ENCODE measurements at regions not wholly inside any gene's neighbourhood (a gene's known extent, or its start where the extent isn't known, plus 50 kb on each side); places are given as distances from the start of the nearest gene placed in this dataset.
A peak's percentile ranks its signal among the peaks of the same experiment; 100 is the strongest.
"Not testable (repeated sequence)": the region's sequence is repeated elsewhere in the genome, so short reads cannot be mapped to it uniquely, and the experiment has no call there.

DNA sequence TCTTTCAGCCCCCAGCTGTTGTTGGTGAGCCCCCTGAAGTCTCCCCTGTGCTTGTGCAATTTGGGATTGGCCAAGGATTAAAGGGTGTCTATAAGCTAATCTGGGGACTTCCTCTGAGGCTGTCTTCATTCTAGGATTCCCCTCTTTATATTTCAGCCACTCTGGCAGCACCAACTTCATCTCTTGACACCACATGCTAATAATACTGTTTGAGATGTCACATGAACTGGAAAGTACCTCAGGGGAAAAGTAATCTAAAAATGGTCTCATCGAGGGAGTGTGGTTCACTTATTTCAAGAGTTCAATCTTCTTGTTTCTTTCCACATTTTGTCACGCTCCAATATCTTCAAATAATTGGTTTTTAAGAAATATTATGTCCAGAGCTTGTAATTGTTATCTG is 279.2 kb upstream of the TMC3 start:
- Mint-ChIP-seq H3K9me3 (ENCODE audit: low read depth) (peaks cover 2% of the 10 kb centered on the region), H3K4me3 (ENCODE audit: unreplicated experiment) (no peak overlapping the region), H3K27ac (ENCODE audit: unreplicated experiment) (no peak overlapping the region), H3K36me3 (ENCODE audit: low read depth) (no peaks in the 10 kb centered on the region), H3K27me3 (ENCODE audit: low read depth) (no peaks in the 10 kb centered on the region), H3K4me1 (ENCODE audit: low read depth) (no peaks in the 10 kb centered on the region)
- TF ChIP-seq, protein P1, sequence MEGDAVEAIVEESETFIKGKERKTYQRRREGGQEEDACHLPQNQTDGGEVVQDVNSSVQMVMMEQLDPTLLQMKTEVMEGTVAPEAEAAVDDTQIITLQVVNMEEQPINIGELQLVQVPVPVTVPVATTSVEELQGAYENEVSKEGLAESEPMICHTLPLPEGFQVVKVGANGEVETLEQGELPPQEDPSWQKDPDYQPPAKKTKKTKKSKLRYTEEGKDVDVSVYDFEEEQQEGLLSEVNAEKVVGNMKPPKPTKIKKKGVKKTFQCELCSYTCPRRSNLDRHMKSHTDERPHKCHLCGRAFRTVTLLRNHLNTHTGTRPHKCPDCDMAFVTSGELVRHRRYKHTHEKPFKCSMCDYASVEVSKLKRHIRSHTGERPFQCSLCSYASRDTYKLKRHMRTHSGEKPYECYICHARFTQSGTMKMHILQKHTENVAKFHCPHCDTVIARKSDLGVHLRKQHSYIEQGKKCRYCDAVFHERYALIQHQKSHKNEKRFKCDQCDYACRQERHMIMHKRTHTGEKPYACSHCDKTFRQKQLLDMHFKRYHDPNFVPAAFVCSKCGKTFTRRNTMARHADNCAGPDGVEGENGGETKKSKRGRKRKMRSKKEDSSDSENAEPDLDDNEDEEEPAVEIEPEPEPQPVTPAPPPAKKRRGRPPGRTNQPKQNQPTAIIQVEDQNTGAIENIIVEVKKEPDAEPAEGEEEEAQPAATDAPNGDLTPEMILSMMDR (IDR thresholded peaks at IDR 0.05): no peak
- DNase-seq (ENCODE audit: low spot score): no peak

DNA sequence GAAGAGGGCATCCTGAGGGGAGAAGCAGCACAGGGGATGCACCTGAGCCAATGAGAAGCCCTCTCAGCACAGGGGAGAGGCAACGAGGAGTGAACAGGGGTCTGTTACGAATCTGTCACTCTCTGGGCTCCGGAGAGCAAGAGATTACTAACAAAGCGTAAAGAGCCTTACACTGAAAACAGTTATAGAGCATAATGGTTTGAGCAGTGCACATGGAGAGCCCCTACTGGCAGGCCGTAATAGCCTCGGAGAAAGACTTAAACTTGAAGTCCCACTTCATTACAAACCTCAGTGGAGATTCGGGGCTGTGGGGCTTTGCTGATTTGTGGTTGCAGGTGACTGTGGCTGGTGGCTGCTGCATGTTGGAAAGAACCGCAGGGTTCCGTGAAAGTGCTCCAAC is 271.5 kb upstream of the TMC3 start:
- Mint-ChIP-seq H3K9me3 (ENCODE audit: low read depth) (peaks cover 2% of the 10 kb centered on the region), H3K27ac (ENCODE audit: unreplicated experiment) (no peak overlapping the region), H3K27me3 (ENCODE audit: low read depth) (no peaks in the 10 kb centered on the region)

DNA sequence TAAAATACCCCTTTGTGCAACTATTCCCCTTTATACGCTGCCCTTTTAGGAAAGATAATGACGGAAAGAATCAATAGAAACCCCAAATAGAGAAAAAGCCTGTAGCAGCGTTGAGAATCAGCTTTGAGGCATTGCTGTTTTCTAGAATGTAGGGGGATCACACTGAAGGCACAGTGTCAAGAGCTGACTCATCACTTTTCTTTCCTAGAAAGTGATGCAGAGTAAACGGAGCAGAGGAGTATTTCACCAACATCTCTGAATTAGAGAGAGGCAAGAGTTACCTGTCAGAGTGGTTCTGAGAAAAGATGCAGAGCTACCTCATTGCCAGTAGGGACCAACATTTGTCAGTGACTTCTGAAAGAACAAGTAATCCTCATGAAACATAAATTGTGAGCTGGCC is 269.8 kb upstream of the TMC3 start:
- no peak overlapping the region for H3K27ac Mint-ChIP-seq (ENCODE audit: unreplicated experiment)
- no peak for DNase-seq (ENCODE audit: low spot score)
- peaks cover 17% of the 10 kb centered on the region for H3K4me1 Mint-ChIP-seq (ENCODE audit: low read depth)
- H3K9me3 Mint-ChIP-seq (ENCODE audit: low read depth): peaks cover 9% of the 10 kb centered on the region
- TF ChIP-seq, protein P1 (IDR thresholded peaks at IDR 0.05): no peak
- peaks cover 1% of the 10 kb centered on the region for H3K36me3 Mint-ChIP-seq (ENCODE audit: low read depth)
- H3K27me3 Mint-ChIP-seq (ENCODE audit: low read depth): no peaks in the 10 kb centered on the region
- no peak overlapping the region for H3K4me3 Mint-ChIP-seq (ENCODE audit: unreplicated experiment)

More for the DNA sequence above, 271.5 kb upstream of the TMC3 start:
- DNase-seq (ENCODE audit: low spot score): no peak
- Mint-ChIP-seq H3K4me3 (ENCODE audit: unreplicated experiment) (no peak overlapping the region), H3K36me3 (ENCODE audit: low read depth) (no peaks in the 10 kb centered on the region), H3K4me1 (ENCODE audit: low read depth) (peaks cover 17% of the 10 kb centered on the region)
- TF ChIP-seq, protein P1 (IDR thresholded peaks at IDR 0.05): no peak

DNA sequence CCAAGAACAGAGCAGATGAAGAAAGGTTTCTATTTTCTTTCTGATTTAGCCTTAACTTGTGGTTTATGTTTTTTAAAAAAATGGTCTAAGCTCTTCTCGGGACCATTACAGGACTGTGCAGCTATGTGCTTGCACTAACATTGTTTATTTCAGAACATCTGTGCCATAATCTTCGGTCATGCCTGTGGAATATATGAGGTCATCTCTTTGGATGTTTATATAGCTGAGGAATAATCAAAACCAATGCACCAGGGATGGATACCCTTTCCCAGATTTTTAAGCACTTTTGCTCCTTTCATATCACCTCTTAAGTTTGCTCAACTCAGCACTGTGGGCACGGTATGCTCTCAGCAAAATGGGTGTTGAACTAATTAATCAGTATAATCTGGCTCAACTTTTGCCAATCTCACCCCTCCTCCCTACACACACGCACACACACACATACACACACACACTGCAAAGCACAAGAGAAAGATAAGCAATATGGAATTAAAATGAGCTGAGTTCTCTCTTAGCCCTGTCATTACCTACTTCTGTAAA is 268.5 kb upstream of the TMC3 start:
- Mint-ChIP-seq H3K27me3 (ENCODE audit: low read depth) (no peaks in the 10 kb centered on the region), H3K4me1 (ENCODE audit: low read depth) (peaks cover 17% of the 10 kb centered on the region), H3K4me3 (ENCODE audit: unreplicated experiment) (no peak overlapping the region), H3K9me3 (ENCODE audit: low read depth) (peaks cover 13% of the 10 kb centered on the region), H3K27ac (ENCODE audit: unreplicated experiment) (peak overlapping the region; percentile 93), H3K36me3 (ENCODE audit: low read depth) (peaks cover 1% of the 10 kb centered on the region)
- TF ChIP-seq, protein P1 (IDR thresholded peaks at IDR 0.05): no peak
- DNase-seq (ENCODE audit: low spot score): no peak

DNA sequence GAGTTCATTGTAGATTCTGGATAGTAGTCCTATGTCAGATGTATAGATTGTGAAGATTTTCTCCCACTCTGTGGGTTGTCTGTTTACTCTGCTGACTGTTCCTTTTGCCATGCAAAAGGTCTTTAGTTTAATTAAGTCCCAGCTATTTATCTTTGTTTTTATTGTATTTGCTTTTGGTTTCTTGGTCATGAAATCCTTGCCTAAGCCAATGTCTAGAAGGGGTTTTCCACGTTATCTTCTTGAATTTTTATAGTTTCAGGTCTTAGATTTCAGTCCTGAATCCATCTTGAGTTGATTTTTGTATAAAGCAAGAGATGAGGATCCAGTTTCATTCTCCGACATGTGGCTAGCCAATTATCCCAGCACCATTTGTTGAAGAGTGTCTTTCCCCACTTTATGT is 262.1 kb upstream of the TMC3 start:
- not testable (repeated sequence) for DNase-seq (ENCODE audit: low spot score); H3K27ac Mint-ChIP-seq (ENCODE audit: unreplicated experiment); H3K36me3 Mint-ChIP-seq (ENCODE audit: low read depth); H3K27me3 Mint-ChIP-seq (ENCODE audit: low read depth); H3K4me3 Mint-ChIP-seq (ENCODE audit: unreplicated experiment); H3K4me1 Mint-ChIP-seq (ENCODE audit: low read depth)
- H3K9me3 Mint-ChIP-seq (ENCODE audit: low read depth): peaks cover 26% of the 10 kb centered on the region

DNA sequence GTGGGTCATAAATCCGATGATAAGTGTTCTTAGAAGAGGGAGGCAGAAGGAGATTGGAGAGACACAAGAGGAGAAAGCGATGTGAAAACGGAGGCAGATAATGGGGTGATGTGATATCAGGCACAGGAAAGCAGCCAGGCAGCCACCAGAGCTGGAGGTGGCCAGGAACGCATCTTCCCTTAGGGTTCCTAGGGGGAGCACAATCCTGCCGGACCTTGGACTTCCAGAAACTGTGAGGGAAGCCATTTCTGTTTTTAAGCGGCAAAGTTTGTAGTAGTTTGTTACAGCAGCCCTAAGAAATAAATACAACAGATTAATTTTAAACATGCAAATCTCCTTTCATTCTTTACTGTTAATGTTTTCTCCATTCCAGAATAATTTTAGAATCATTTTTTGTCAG is 259.9 kb upstream of the TMC3 start:
- no peaks in the 10 kb centered on the region for H3K27me3 Mint-ChIP-seq (ENCODE audit: low read depth)
- no peak overlapping the region for H3K4me3 Mint-ChIP-seq (ENCODE audit: unreplicated experiment)
- no peak for DNase-seq (ENCODE audit: low spot score)
- TF ChIP-seq, protein P1 (IDR thresholded peaks at IDR 0.05): no peak
- peaks cover 17% of the 10 kb centered on the region for H3K9me3 Mint-ChIP-seq (ENCODE audit: low read depth)
- H3K4me1 Mint-ChIP-seq (ENCODE audit: low read depth): no peaks in the 10 kb centered on the region
- no peaks in the 10 kb centered on the region for H3K36me3 Mint-ChIP-seq (ENCODE audit: low read depth)
- no peak overlapping the region for H3K27ac Mint-ChIP-seq (ENCODE audit: unreplicated experiment)

Measured in chondrocyte (in vitro differentiated cells).